IMR-90 (cell line): ENCODE measurements at regions not wholly inside any gene's neighbourhood (a gene's known extent, or its start where the extent isn't known, plus 50 kb on each side); places are given as distances from the start of the nearest gene placed in this dataset.

Experiments
- ATAC-seq: fragments of 200-7000 bp; cut with Tn5 transposase; 2 replicates; pipeline ENCODE4 v1.9.1; 2020; ENCODE audit warnings: low read depth, mild to moderate bottlenecking, moderate library complexity
- BruUV-seq: library from RNA; stranded (reverse); fragments of 400-500 nt; replicated peaks from 2 replicates; lab custom pipeline; 2021; lab: Mats Ljungman, UMichigan
- CTCF ChIA-PET: fragments of 300-600 bp; formaldehyde crosslinking; extraction: SDS; loops from one replicate; lab custom pipeline; 2021; ENCODE audit warnings: antibody characterized with exemption; lab: Yijun Ruan, JAX
- POLR2A ChIA-PET: fragments of 300-600 bp; sonication (Branson Sonifier 250); formaldehyde crosslinking; loops from one replicate; lab custom pipeline; 2022; ENCODE audit warnings: antibody characterized with exemption; ENCODE audit not compliant: unreplicated experiment; lab: Charles Lee
- DNase-seq: peaks from one replicate; pipeline ENCODE4 v3.0.0; 2013
- H2AFZ ChIP-seq: replicated peaks from 2 replicates; pipeline ENCODE3; 2013; ENCODE audit warnings: low read length, mild to moderate bottlenecking; ENCODE audit not compliant: poor library complexity
- H2AK5ac ChIP-seq: 2 replicates; pipeline ENCODE4 v1.6.1; 2013; ENCODE audit warnings: low read depth, low read length, inconsistent platforms
- H2AK9ac ChIP-seq: replicated peaks from 2 replicates; pipeline ENCODE3; 2013; ENCODE audit warnings: mild to moderate bottlenecking, low read depth, low read length, moderate library complexity; ENCODE audit not compliant: poor library complexity
- H2BK120ac ChIP-seq: 2 replicates; pipeline ENCODE4 v1.6.1; 2013; ENCODE audit warnings: low read depth, low read length, inconsistent platforms
- H2BK15ac ChIP-seq: 3 replicates; pipeline ENCODE4 v1.6.1; 2013; ENCODE audit warnings: low read depth, low read length, inconsistent platforms
- H2BK20ac ChIP-seq: 2 replicates; pipeline ENCODE4 v1.6.1; 2013; ENCODE audit warnings: low read depth, mild to moderate bottlenecking, inconsistent platforms, low read length, moderate library complexity
- H2BK5ac ChIP-seq: 2 replicates; pipeline ENCODE4 v1.6.1; 2013; ENCODE audit warnings: mild to moderate bottlenecking, low read depth, low read length, inconsistent platforms; ENCODE audit not compliant: poor library complexity, severe bottlenecking
- H3K14ac ChIP-seq: replicated peaks from 2 replicates; pipeline ENCODE4 v1.6.1; 2013; ENCODE audit warnings: low read depth, low read length, inconsistent platforms
- H3K18ac ChIP-seq: 2 replicates; pipeline ENCODE4 v1.6.1; 2013; ENCODE audit warnings: low read depth, low read length, control low read depth
- H3K23ac ChIP-seq: 2 replicates; pipeline ENCODE4 v1.6.1; 2013; ENCODE audit warnings: low read depth, low read length, inconsistent platforms
- H3K27ac ChIP-seq: 2 replicates; pipeline ENCODE4 v1.5.1; 2013; ENCODE audit warnings: mild to moderate bottlenecking, control low read depth, low read length; ENCODE audit not compliant: insufficient read depth
- H3K27me3 ChIP-seq: 2 replicates; pipeline ENCODE4 v1.6.1; 2013; ENCODE audit warnings: low read length; ENCODE audit not compliant: control insufficient read depth, insufficient read depth
- H3K36me3 ChIP-seq: 2 replicates; pipeline ENCODE4 v1.6.1; 2013; ENCODE audit warnings: low read length, mixed read lengths; ENCODE audit not compliant: control insufficient read depth, insufficient read depth
- H3K4ac ChIP-seq: 2 replicates; pipeline ENCODE4 v1.6.1; 2013; ENCODE audit warnings: low read depth, low read length, inconsistent platforms
- H3K4me1 ChIP-seq: 2 replicates; pipeline ENCODE4 v1.6.1; 2013; ENCODE audit warnings: low read length, mixed read lengths; ENCODE audit not compliant: control insufficient read depth, insufficient read depth
- H3K4me2 ChIP-seq: 2 replicates; pipeline ENCODE4 v1.6.1; 2013; ENCODE audit warnings: low read depth, mild to moderate bottlenecking, control low read depth, low read length, moderate library complexity
- H3K4me3 ChIP-seq: 2 replicates; pipeline ENCODE4 v1.5.1; 2013; ENCODE audit warnings: low read depth, mild to moderate bottlenecking, control low read depth, low read length, moderate library complexity; ENCODE audit not compliant: insufficient read depth
- H3K56ac ChIP-seq: 2 replicates; pipeline ENCODE4 v1.6.1; 2013; ENCODE audit warnings: low read length, inconsistent platforms; ENCODE audit not compliant: insufficient read depth; ENCODE audit errors: extremely low read depth
- H3K79me1 ChIP-seq, 2 experiments: 2 replicates each; pipeline ENCODE4 v1.6.1; 2013; ENCODE audit warnings: low read length in 2 of 2, inconsistent platforms in 1 of 2, low read depth in 1 of 2
- H3K9ac ChIP-seq: 2 replicates; pipeline ENCODE4 v1.6.1; 2013; ENCODE audit warnings: low read depth, low read length, control low read depth
- H3K9me1 ChIP-seq: 2 replicates; pipeline ENCODE4 v1.6.1; 2013; ENCODE audit warnings: low read length, inconsistent platforms; ENCODE audit not compliant: insufficient read depth
- H3K9me3 ChIP-seq: 2 replicates; pipeline ENCODE4 v1.6.1; 2013; ENCODE audit warnings: low read length; ENCODE audit not compliant: control insufficient read depth, insufficient read depth
- H4K20me1 ChIP-seq: 2 replicates; pipeline ENCODE4 v1.6.1; 2013; ENCODE audit warnings: low read length, inconsistent platforms; ENCODE audit not compliant: insufficient read depth
- H4K5ac ChIP-seq: 2 replicates; pipeline ENCODE4 v1.6.1; 2013; ENCODE audit warnings: mild to moderate bottlenecking, low read depth, low read length, control low read depth
- H4K8ac ChIP-seq, 2 experiments: 2 replicates each; pipeline ENCODE4 v1.6.1; 2013; ENCODE audit warnings: low read depth in 2 of 2, low read length in 2 of 2, control low read depth in 1 of 2, inconsistent platforms in 1 of 2
- H4K91ac ChIP-seq: 2 replicates; pipeline ENCODE4 v1.6.1; 2013; ENCODE audit warnings: low read depth, low read length, inconsistent platforms; ENCODE audit not compliant: insufficient read depth
- BHLHE40 ChIP-seq: fragments of 150-350 bp; IDR thresholded peaks from 2 replicates; pipeline ENCODE4 v1.6.1; 2016; ENCODE audit warnings: mild to moderate bottlenecking, low read depth, low read length
- WGBS, 2 experiments: methylation state at CpG; one replicate each; pipeline versions ENCODE4 v1.1.5 to v1.1.7; 2013; ENCODE audit warnings: missing lambda C conversion rate in 2 of 2; ENCODE audit not compliant: insufficient read length in 1 of 2; ENCODE audit errors: extremely low coverage in 2 of 2; 5-methylcytosine and 5-hydroxymethylcytosine counted together
- dilution Hi-C: fragments of 300-500 bp; cut with HindIII; formaldehyde crosslinking; loops from one replicate; pipeline ENCODE4 v1.14.3; 2018; ENCODE audit warnings: low sequenced_read_pairs; ENCODE audit not compliant: unreplicated experiment
- in situ Hi-C: fragments of 300-500 bp; cut with MboI; formaldehyde crosslinking; loops from 3 replicates; pipeline ENCODE4 v1.14.3; 2019; ENCODE audit warnings: low sequenced_read_pairs, inconsistent platforms, mixed read lengths
- intact Hi-C: fragments of 100-400 bp; cut with micrococcal nuclease; formaldehyde crosslinking; loops from 2 replicates; pipeline ENCODE4 v1.10.0; 2022
- TF ChIP-seq, protein P1 (sequence below): fragments of 150-350 bp; IDR thresholded peaks from 2 replicates; pipeline ENCODE4 v1.6.1; 2017; ENCODE audit warnings: mild to moderate bottlenecking, antibody characterized with exemption, low read length, low read depth
- TF ChIP-seq, protein P2 (sequence below): conservative IDR thresholded peaks from 2 replicates; pipeline ENCODE4 v1.5.1; 2012; ENCODE audit warnings: mild to moderate bottlenecking, low read depth, low read length, improper control_type of control experiment

DNA sequence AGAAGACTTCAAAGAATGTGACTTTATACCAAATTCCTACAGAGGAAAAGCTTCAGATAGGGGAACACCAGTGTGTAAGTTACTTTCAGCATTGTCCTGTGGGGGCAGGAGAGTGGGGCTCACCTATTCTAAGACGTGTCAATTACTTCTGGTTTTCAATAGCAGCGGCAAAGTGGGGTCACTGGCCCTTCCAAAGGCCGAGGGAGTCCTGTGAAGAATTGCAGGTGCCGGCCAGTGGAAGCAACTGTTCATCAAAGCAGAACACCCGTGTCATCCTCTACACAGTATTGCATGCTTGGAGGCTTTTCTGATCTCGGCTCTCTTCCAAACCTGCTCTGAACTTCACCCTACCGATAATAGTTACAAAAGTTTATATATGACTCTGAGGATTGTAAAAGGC, 1176.5 kb upstream of the TMEFF2 start:
- no peaks in the 10 kb centered on the region for H3K9me1 ChIP-seq
- DNase-seq (no peak), ATAC-seq (no peak)
- H2BK20ac ChIP-seq: no peak overlapping the region
- H2BK120ac ChIP-seq: no peak overlapping the region
- no peak overlapping the region for H3K4me2 ChIP-seq
- H3K36me3 ChIP-seq: no peaks in the 10 kb centered on the region
- no peak overlapping the region for H2BK15ac ChIP-seq
- H3K79me1 ChIP-seq: no peaks in the 10 kb centered on the region
- no peak overlapping the region for H3K14ac ChIP-seq
- no CpG with 5 or more reads among the region's 7 CpGs for WGBS, 2 experiments
- ChIA-PET POLR2A (no interaction called here), CTCF (no interaction called here)
- no peak overlapping the region for H3K18ac ChIP-seq
- no peaks in the 10 kb centered on the region for H4K20me1 ChIP-seq
- intact Hi-C loops: no loop called here
- H3K4me1 ChIP-seq: no peaks in the 10 kb centered on the region
- in situ Hi-C loops: no loop called here
- no peaks in the 10 kb centered on the region for H3K27me3 ChIP-seq
- H2AK5ac ChIP-seq: no peak overlapping the region
- H3K4ac ChIP-seq: no peak overlapping the region
- no peak overlapping the region for H4K8ac ChIP-seq
- H2AK9ac ChIP-seq: no peak overlapping the region
- H3K56ac ChIP-seq: no peak overlapping the region
- dilution Hi-C loops: no loop called here
- TF ChIP-seq, protein P1, sequence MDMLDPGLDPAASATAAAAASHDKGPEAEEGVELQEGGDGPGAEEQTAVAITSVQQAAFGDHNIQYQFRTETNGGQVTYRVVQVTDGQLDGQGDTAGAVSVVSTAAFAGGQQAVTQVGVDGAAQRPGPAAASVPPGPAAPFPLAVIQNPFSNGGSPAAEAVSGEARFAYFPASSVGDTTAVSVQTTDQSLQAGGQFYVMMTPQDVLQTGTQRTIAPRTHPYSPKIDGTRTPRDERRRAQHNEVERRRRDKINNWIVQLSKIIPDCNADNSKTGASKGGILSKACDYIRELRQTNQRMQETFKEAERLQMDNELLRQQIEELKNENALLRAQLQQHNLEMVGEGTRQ: no peak
- TF ChIP-seq, protein P2, sequence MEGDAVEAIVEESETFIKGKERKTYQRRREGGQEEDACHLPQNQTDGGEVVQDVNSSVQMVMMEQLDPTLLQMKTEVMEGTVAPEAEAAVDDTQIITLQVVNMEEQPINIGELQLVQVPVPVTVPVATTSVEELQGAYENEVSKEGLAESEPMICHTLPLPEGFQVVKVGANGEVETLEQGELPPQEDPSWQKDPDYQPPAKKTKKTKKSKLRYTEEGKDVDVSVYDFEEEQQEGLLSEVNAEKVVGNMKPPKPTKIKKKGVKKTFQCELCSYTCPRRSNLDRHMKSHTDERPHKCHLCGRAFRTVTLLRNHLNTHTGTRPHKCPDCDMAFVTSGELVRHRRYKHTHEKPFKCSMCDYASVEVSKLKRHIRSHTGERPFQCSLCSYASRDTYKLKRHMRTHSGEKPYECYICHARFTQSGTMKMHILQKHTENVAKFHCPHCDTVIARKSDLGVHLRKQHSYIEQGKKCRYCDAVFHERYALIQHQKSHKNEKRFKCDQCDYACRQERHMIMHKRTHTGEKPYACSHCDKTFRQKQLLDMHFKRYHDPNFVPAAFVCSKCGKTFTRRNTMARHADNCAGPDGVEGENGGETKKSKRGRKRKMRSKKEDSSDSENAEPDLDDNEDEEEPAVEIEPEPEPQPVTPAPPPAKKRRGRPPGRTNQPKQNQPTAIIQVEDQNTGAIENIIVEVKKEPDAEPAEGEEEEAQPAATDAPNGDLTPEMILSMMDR: no peak
- no peak for TF ChIP-seq BHLHE40
- H3K9me3 ChIP-seq: peaks cover 8% of the 10 kb centered on the region
- BruUV-seq: no TSS peak
- H4K5ac ChIP-seq: no peak overlapping the region
- no peak overlapping the region for H4K91ac ChIP-seq
- H3K27ac ChIP-seq: no peak overlapping the region
- no peak overlapping the region for H2BK5ac ChIP-seq
- no peak overlapping the region for H2AFZ ChIP-seq
- no peak overlapping the region for H3K23ac ChIP-seq
- no peak overlapping the region for H3K4me3 ChIP-seq
- no peak overlapping the region for H3K9ac ChIP-seq
